Transverse colon (tissue), 4 donors: ENCODE measurements at regions not wholly inside any gene's neighbourhood (a gene's known extent, or its start where the extent isn't known, plus 50 kb on each side); places are given as distances from the start of the nearest gene placed in this dataset.
"Not testable (repeated sequence)": the region's sequence is repeated elsewhere in the genome, so short reads cannot be mapped to it uniquely, and the experiment has no call there.

Experiments
- DNase-seq: peaks from one replicate; pipeline ENCODE4 v3.0.0-alpha.2; 2019
- H3K27ac ChIP-seq, 4 donors: fragments of 200-600 bp; sonication (generic); 2 replicates each; pipeline ENCODE4 v1.5.1; 2016 to 2018; ENCODE audit warnings: inconsistent platforms in 4 of 4
- H3K27me3 ChIP-seq: fragments of 200-600 bp; sonication (generic); 2 replicates; pipeline ENCODE4 v1.5.1; 2017; ENCODE audit warnings: inconsistent platforms
- H3K36me3 ChIP-seq, 4 donors: fragments of 200-600 bp; sonication (generic); 2 replicates each; pipeline ENCODE4 v1.5.1; 2017 to 2019; ENCODE audit warnings: inconsistent platforms in 4 of 4
- H3K4me1 ChIP-seq, 4 donors: fragments of 200-600 bp; sonication (generic); 2 replicates each; pipeline ENCODE4 v1.5.1; 2017 to 2020; ENCODE audit warnings: inconsistent platforms in 4 of 4
- H3K4me3 ChIP-seq, 4 donors: fragments of 200-600 bp; sonication (generic); 1 replicate in 1 of 4; 2 replicates in 3 of 4; pipeline versions ENCODE4 v1.5.1 to v1.6.1; 2017 to 2019; ENCODE audit warnings: inconsistent platforms in 4 of 4
- H3K9me3 ChIP-seq, 2 donors: fragments of 200-600 bp; sonication (generic); 2 replicates each; pipeline ENCODE4 v1.5.1; 2017 to 2019; ENCODE audit warnings: inconsistent platforms in 2 of 2
- CTCF ChIP-seq, 5 experiments: fragments of 200-600 bp in 3 of 5; fragments of 450-650 bp in 2 of 5; sonication (generic) in 3 of 5; IDR thresholded peaks; 1 replicate in 2 of 5; 2 replicates in 3 of 5; pipeline ENCODE4 v1.5.1; 2016 to 2017; ENCODE audit warnings: antibody characterized with exemption in 5 of 5, inconsistent platforms in 3 of 5, mild to moderate bottlenecking in 2 of 5, moderate library complexity in 1 of 5
- EP300 ChIP-seq: sonication (generic); formaldehyde crosslinking; IDR thresholded peaks from one replicate; pipeline ENCODE4 v1.6.1; 2017; ENCODE audit warnings: antibody characterized with exemption, low read depth
- POLR2A ChIP-seq: fragments of 450-650 bp; IDR thresholded peaks from one replicate; pipeline ENCODE4 v1.6.1; 2016; ENCODE audit warnings: antibody characterized with exemption, mild to moderate bottlenecking, moderate library complexity
- POLR2AphosphoS5 ChIP-seq, 3 donors: sonication (generic); formaldehyde crosslinking; IDR thresholded peaks; one replicate each; pipeline ENCODE4 v1.6.1; 2016; ENCODE audit warnings: antibody characterized with exemption in 3 of 3
- WGBS, 2 donors: methylation state at CpG; one replicate each; pipeline ENCODE4 v1.1.5; 2018; ENCODE audit warnings: low coverage in 1 of 2; 5-methylcytosine and 5-hydroxymethylcytosine counted together
- in situ Hi-C, 4 donors: fragments of 200-750 bp; cut with MboI; loops; one replicate each; pipeline versions ENCODE4 v1.15.0 to v1.15.1; 2017; ENCODE audit warnings: low sequenced_read_pairs in 3 of 4, low pct_ligation_motif_present in 1 of 4, low pct_unique_long_range_greater_than_20kb in 1 of 4
- intact Hi-C: fragments of 100-400 bp; cut with DNase I; formaldehyde crosslinking; loops from one replicate; pipeline ENCODE4 v1.15.1; 2023; ENCODE audit warnings: low total_unique reads

GRCh38 chrX:90848595-90848994, 586.0 kb upstream of the PABPC5 start:
- H3K27ac ChIP-seq, intact Hi-C loops, H3K4me1 ChIP-seq, H3K27me3 ChIP-seq, H3K9me3 ChIP-seq, DNase-seq, H3K36me3 ChIP-seq, H3K4me3 ChIP-seq, in situ Hi-C loops: not testable (repeated sequence)
- whole genome bisulfite sequencing, 2 donors = 89% methylated on average over 8 of the region's 8 CpGs; no CpG with 5 or more reads in 1 of the 2 donors

- intact Hi-C loops = no loop called here
- H3K9me3 ChIP-seq = no peaks in the 10 kb centered on the region
- no peak overlapping the region for H3K27ac ChIP-seq
- no peak overlapping the region for H3K4me3 ChIP-seq
- H3K4me1 ChIP-seq = no peaks in the 10 kb centered on the region
- no peaks in the 10 kb centered on the region for H3K36me3 ChIP-seq
- DNase-seq = no peak
- TF ChIP-seq CTCF (IDR thresholded peaks at IDR 0.05) (no peak), POLR2AphosphoS5 (IDR thresholded peaks at IDR 0.05) (no peak), POLR2A (no peak), EP300 (no peak)
- WGBS, 2 donors = 89% methylated on average over 4 of the region's 4 CpGs; no CpG with 5 or more reads in 1 of the 2 donors
- in situ Hi-C loops = no loop called here
- no peaks in the 10 kb centered on the region for H3K27me3 ChIP-seq
Observed at GRCh38 chrX:90883479-90883878, 551.2 kb upstream of the PABPC5 start.

GRCh38 chrX:90914816-90915215, 519.8 kb upstream of the PABPC5 start:
- H3K9me3 ChIP-seq, H3K4me3 ChIP-seq, DNase-seq, H3K4me1 ChIP-seq, intact Hi-C loops, in situ Hi-C loops, H3K27ac ChIP-seq, H3K36me3 ChIP-seq, H3K27me3 ChIP-seq: not testable (repeated sequence)
- WGBS, 2 donors = 76% methylated on average over 13 of the region's 13 CpGs; no CpG with 5 or more reads in 1 of the 2 donors

GRCh38 chrX:90946870-90947269, 487.8 kb upstream of the PABPC5 start:
- in situ Hi-C loops, H3K4me3 ChIP-seq, DNase-seq, H3K27ac ChIP-seq, H3K9me3 ChIP-seq, H3K36me3 ChIP-seq, intact Hi-C loops, H3K27me3 ChIP-seq, H3K4me1 ChIP-seq: not testable (repeated sequence)
- 42% methylated on average over 3 of the region's 3 CpGs; no CpG with 5 or more reads in 1 of the 2 donors for WGBS, 2 donors

- DNase-seq, intact Hi-C loops, H3K27ac ChIP-seq, H3K4me3 ChIP-seq, H3K9me3 ChIP-seq, H3K4me1 ChIP-seq, H3K27me3 ChIP-seq, H3K36me3 ChIP-seq, in situ Hi-C loops: not testable (repeated sequence)
- WGBS, 2 donors = 87% methylated on average over 15 of the region's 21 CpGs; no CpG with 5 or more reads in 1 of the 2 donors
Observed at GRCh38 chrX:90995191-90995590, 439.4 kb upstream of the PABPC5 start.

- H3K4me1 ChIP-seq, DNase-seq, H3K27ac ChIP-seq, H3K4me3 ChIP-seq, in situ Hi-C loops, H3K27me3 ChIP-seq, intact Hi-C loops, H3K9me3 ChIP-seq, H3K36me3 ChIP-seq: not testable (repeated sequence)
- WGBS, 2 donors = 40 to 67% methylated on average over 1 to 5 of the region's 5 CpGs
Observed at GRCh38 chrX:91018111-91018510, 416.5 kb upstream of the PABPC5 start.

GRCh38 chrX:91039777-91040176, 394.9 kb upstream of the PABPC5 start:
- Histone ChIP-seq H3K36me3 (no peaks in the 10 kb centered on the region), H3K9me3 (no peaks in the 10 kb centered on the region), H3K4me3 (no peak overlapping the region), H3K27me3 (no peaks in the 10 kb centered on the region), H3K27ac (no peak overlapping the region), H3K4me1 (no peaks in the 10 kb centered on the region)
- in situ Hi-C loops = no loop called here
- WGBS, 2 donors = 54% methylated on average over 2 of the region's 2 CpGs; no CpG with 5 or more reads in 1 of the 2 donors
- intact Hi-C loops = no loop called here
- DNase-seq = no peak
- no peak for TF ChIP-seq POLR2AphosphoS5 (IDR thresholded peaks at IDR 0.05)
- no peak for TF ChIP-seq EP300
- no peak for TF ChIP-seq CTCF (IDR thresholded peaks at IDR 0.05)
- TF ChIP-seq POLR2A = no peak
